ENCODE measurements at regions not wholly inside any gene's neighbourhood (a gene's known extent, or its start where the extent isn't known, plus 50 kb on each side); places are given as distances from the start of the nearest gene placed in this dataset.
"Not testable (repeated sequence)": the region's sequence is repeated elsewhere in the genome, so short reads cannot be mapped to it uniquely, and the experiment has no call there.

- H3K9me3 ChIP-seq (replicated peaks; ENCODE audit: low read length) = no peaks in the 10 kb centered on the region
- H3K4me1 ChIP-seq (ENCODE audit: control insufficient read depth, insufficient read depth, low read length) = no peaks in the 10 kb centered on the region
- H3K36me3 ChIP-seq (ENCODE audit: insufficient read depth, low read length) = no peaks in the 10 kb centered on the region
- H3K4me2 ChIP-seq (ENCODE audit: low read length) = no peak overlapping the region
- no peak overlapping the region for H3K4me3 ChIP-seq (ENCODE audit: low read length)
- no peaks in the 10 kb centered on the region for H3K27me3 ChIP-seq (ENCODE audit: control insufficient read depth, insufficient read depth, low read length)
- no peak overlapping the region for H3K9ac ChIP-seq (ENCODE audit: low read depth, low read length)
Observed at GRCh38 chr10:118442032-118442431, 99.9 kb upstream of the FAM204A start.

DNA sequence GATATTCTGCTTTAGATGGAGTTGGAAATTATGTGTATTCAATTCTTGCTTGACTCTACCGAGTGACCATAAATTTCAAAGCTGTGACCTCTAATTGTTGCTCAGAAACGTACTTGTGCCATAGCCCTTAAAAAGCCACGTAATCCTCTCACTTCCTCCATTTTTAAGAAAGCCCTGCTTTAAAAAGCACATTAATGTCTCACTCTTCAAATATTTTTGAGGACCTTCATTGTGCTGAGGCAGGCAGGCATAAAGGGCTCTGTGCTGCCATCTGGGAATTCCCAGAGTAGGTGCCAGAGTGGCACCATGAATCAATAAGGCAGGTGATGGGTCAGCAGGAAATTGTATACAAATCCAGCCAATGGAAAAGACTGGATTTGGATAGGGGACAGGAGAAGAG, 97.7 kb upstream of the FAM204A start:
- no peaks in the 10 kb centered on the region for H3K9me3 ChIP-seq (replicated peaks; ENCODE audit: low read length)
- no peak overlapping the region for H3K4me3 ChIP-seq (ENCODE audit: low read length)
- H3K36me3 ChIP-seq (ENCODE audit: insufficient read depth, low read length) = no peaks in the 10 kb centered on the region
- H3K9ac ChIP-seq (ENCODE audit: low read depth, low read length) = no peak overlapping the region
- no peaks in the 10 kb centered on the region for H3K27me3 ChIP-seq (ENCODE audit: control insufficient read depth, insufficient read depth, low read length)
- H3K4me1 ChIP-seq (ENCODE audit: control insufficient read depth, insufficient read depth, low read length) = no peaks in the 10 kb centered on the region
- no peak overlapping the region for H3K4me2 ChIP-seq (ENCODE audit: low read length)

DNA sequence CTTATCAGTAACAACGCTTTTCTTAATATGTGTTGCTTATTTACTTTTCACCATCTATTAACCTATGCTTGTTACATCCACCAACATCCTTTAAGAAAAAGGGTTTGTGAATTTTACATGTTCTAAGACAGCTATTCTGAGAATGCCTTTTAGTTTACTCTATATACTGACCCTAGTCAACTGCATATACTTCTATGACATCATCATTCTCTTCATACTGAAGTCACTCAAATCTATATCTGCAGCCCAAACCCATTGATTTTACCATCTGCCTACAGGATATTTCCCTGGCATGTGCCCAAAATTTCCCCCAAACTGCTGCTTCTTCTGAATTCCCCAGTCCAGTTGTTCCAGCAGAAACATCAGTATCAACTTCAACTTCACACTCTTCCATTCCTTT, 94.6 kb upstream of the FAM204A start:
- no peaks in the 10 kb centered on the region for H3K36me3 ChIP-seq (ENCODE audit: insufficient read depth, low read length)
- H3K9ac ChIP-seq (ENCODE audit: low read depth, low read length) = no peak overlapping the region
- no peaks in the 10 kb centered on the region for H3K27me3 ChIP-seq (ENCODE audit: control insufficient read depth, insufficient read depth, low read length)
- no peaks in the 10 kb centered on the region for H3K4me1 ChIP-seq (ENCODE audit: control insufficient read depth, insufficient read depth, low read length)
- no peak overlapping the region for H3K4me3 ChIP-seq (ENCODE audit: low read length)
- H3K4me2 ChIP-seq (ENCODE audit: low read length) = no peak overlapping the region
- no peaks in the 10 kb centered on the region for H3K9me3 ChIP-seq (replicated peaks; ENCODE audit: low read length)

DNA sequence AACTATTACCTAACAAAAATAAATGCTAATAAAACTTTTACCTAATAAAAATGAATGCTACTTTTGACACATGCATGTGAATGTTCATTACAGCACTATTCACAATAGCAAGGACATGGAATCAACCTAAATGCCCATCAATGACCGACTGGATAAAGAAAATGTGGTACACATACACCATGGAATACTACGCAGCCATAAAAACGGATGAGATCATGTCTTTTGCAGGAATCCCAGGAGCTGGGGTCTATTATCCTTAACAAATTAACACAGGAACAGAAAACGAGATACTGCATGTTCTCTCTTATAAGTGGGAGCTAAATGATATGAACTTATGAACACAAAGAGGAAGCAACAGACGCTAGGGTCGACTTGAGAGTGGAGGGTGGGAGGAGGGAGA, 88.1 kb upstream of the FAM204A start:
- Histone ChIP-seq H3K4me2 (ENCODE audit: low read length) (no peak overlapping the region), H3K9me3 (replicated peaks; ENCODE audit: low read length) (no peaks in the 10 kb centered on the region), H3K4me1 (ENCODE audit: control insufficient read depth, insufficient read depth, low read length) (no peaks in the 10 kb centered on the region), H3K36me3 (ENCODE audit: insufficient read depth, low read length) (no peaks in the 10 kb centered on the region), H3K4me3 (ENCODE audit: low read length) (no peak overlapping the region), H3K27me3 (ENCODE audit: control insufficient read depth, insufficient read depth, low read length) (peaks cover 7% of the 10 kb centered on the region), H3K9ac (ENCODE audit: low read depth, low read length) (no peak overlapping the region)

DNA sequence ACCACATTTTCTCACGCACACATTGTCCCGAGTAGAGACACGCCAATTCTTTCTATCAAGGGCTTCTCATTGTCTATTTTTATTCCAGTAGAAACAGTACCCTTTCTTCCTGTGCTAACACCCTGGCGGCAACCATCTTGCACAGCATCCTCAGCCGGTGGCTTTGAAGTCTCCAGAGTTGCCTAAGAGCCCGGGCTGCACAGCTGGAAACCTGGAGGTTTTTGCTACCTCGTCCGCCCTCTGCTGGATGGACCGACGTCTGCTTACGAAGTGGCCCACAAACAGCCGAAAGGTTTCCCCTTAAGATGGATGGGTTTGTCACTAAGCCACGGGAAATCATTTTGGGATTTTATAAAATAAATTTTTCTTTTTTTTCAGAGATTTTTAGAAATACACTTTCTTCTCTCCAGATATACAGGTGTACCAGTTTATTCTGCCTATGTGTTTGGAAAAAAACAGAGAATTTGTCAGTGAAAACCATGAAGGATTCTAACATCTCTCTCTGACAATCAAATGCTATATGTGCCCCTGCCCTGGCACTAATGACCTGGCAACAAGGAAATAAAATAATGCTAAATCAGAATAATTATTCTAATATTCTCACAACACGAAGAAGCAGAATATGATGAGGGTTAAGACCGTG, 81.8 kb upstream of the FAM204A start:
- no peak overlapping the region for H3K4me3 ChIP-seq (ENCODE audit: low read length)
- no peaks in the 10 kb centered on the region for H3K36me3 ChIP-seq (ENCODE audit: insufficient read depth, low read length)
- H3K4me2 ChIP-seq (ENCODE audit: low read length) = no peak overlapping the region
- peaks cover 7% of the 10 kb centered on the region for H3K27me3 ChIP-seq (ENCODE audit: control insufficient read depth, insufficient read depth, low read length)
- no peaks in the 10 kb centered on the region for H3K9me3 ChIP-seq (replicated peaks; ENCODE audit: low read length)
- H3K4me1 ChIP-seq (ENCODE audit: control insufficient read depth, insufficient read depth, low read length) = no peaks in the 10 kb centered on the region
- no peak overlapping the region for H3K9ac ChIP-seq (ENCODE audit: low read depth, low read length)

GRCh38 chr10:118422241-118422640, 80.1 kb upstream of the FAM204A start:
- H3K4me1 ChIP-seq (ENCODE audit: control insufficient read depth, insufficient read depth, low read length) = no peaks in the 10 kb centered on the region
- H3K4me3 ChIP-seq (ENCODE audit: low read length) = no peak overlapping the region
- no peak overlapping the region for H3K4me2 ChIP-seq (ENCODE audit: low read length)
- no peaks in the 10 kb centered on the region for H3K9me3 ChIP-seq (replicated peaks; ENCODE audit: low read length)
- no peak overlapping the region for H3K9ac ChIP-seq (ENCODE audit: low read depth, low read length)
- H3K27me3 ChIP-seq (ENCODE audit: control insufficient read depth, insufficient read depth, low read length) = no peaks in the 10 kb centered on the region
- H3K36me3 ChIP-seq (ENCODE audit: insufficient read depth, low read length) = no peaks in the 10 kb centered on the region

DNA sequence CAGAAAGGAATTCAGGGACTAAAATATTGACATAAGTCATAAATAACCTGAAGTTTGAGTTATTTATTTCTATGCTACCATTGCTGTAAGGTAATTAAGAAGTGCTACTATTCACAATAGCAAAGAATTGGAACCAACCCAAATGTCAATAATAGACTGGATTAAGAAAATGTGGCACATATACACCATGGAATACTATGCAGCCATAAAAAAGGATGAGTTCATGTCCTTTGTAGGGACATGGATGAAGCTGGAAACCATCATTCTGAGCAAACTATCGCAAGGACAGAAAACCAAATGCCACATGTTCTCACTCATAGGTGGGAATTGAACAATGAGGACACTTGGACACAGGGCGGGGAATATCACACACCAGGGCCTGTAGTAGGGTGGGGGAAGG, 77.9 kb upstream of the FAM204A start:
- not testable (repeated sequence) for H3K9me3 ChIP-seq (replicated peaks; ENCODE audit: low read length); H3K4me3 ChIP-seq (ENCODE audit: low read length); H3K36me3 ChIP-seq (ENCODE audit: insufficient read depth, low read length); H3K4me2 ChIP-seq (ENCODE audit: low read length); H3K27me3 ChIP-seq (ENCODE audit: control insufficient read depth, insufficient read depth, low read length); H3K4me1 ChIP-seq (ENCODE audit: control insufficient read depth, insufficient read depth, low read length); H3K9ac ChIP-seq (ENCODE audit: low read depth, low read length)

DNA sequence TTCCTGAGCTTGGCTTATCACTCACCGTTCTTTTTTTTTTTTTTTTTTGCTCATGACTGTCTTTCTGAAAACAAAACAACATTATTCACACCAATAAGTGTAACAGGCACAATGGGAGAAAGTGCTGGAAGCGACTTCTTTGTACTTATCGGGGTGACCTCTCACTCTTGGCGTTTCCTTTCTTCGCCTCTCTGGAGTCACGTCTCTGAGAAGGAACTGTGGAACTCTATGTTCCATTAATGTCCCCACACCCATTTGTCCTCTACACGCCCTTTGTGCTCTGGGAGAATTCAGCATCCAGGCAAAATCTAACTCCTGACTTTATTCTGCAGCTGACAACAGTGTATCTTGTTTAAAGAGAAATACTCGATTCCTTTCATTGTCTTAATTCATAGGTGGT, 70.8 kb upstream of the FAM204A start:
- Histone ChIP-seq H3K9me3 (replicated peaks; ENCODE audit: low read length) (no peaks in the 10 kb centered on the region), H3K36me3 (ENCODE audit: insufficient read depth, low read length) (no peaks in the 10 kb centered on the region), H3K4me1 (ENCODE audit: control insufficient read depth, insufficient read depth, low read length) (no peaks in the 10 kb centered on the region), H3K9ac (ENCODE audit: low read depth, low read length) (no peak overlapping the region), H3K27me3 (ENCODE audit: control insufficient read depth, insufficient read depth, low read length) (peaks cover 6% of the 10 kb centered on the region), H3K4me3 (ENCODE audit: low read length) (no peak overlapping the region), H3K4me2 (ENCODE audit: low read length) (no peak overlapping the region)

DNA sequence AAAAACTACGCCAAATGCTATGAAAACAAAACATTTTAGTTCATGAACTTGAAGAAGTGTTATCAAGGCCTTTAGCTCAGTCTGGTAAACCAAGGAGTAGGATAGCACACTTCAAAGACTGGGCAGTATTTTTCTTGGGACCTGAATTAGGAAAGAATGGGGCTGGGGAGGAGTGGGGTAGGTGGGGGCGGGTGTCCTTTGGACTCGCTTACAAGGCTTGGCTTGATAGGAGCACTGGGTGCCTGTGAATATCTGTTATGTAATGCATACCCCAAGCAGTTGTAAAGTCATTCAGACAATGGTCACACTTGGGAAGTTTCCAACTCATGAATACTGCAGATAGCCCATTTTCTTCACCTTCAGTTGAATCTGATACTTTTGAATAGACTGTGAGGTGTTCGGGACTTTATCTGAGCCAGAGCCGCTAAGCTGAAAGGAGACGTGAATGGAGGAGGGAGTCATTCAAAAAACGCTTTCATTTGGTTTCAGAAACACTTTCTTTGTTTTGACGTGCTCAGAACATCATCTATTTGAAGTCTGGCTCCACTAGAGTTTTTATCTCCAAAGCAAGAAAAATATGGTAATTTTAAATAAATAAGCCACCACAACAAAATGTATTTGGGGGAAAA, 70.1 kb upstream of the FAM204A start:
- no peak overlapping the region for H3K4me3 ChIP-seq (ENCODE audit: low read length)
- no peak overlapping the region for H3K4me2 ChIP-seq (ENCODE audit: low read length)
- H3K36me3 ChIP-seq (ENCODE audit: insufficient read depth, low read length) = no peaks in the 10 kb centered on the region
- no peaks in the 10 kb centered on the region for H3K9me3 ChIP-seq (replicated peaks; ENCODE audit: low read length)
- H3K4me1 ChIP-seq (ENCODE audit: control insufficient read depth, insufficient read depth, low read length) = no peaks in the 10 kb centered on the region
- no peak overlapping the region for H3K9ac ChIP-seq (ENCODE audit: low read depth, low read length)
- peaks cover 6% of the 10 kb centered on the region for H3K27me3 ChIP-seq (ENCODE audit: control insufficient read depth, insufficient read depth, low read length)

GRCh38 chr10:118409295-118409694, 67.2 kb upstream of the FAM204A start:
- Histone ChIP-seq H3K27me3 (ENCODE audit: control insufficient read depth, insufficient read depth, low read length) (peaks cover under 1% of the 10 kb centered on the region), H3K4me2 (ENCODE audit: low read length) (no peak overlapping the region), H3K4me1 (ENCODE audit: control insufficient read depth, insufficient read depth, low read length) (no peaks in the 10 kb centered on the region), H3K9me3 (replicated peaks; ENCODE audit: low read length) (no peaks in the 10 kb centered on the region), H3K4me3 (ENCODE audit: low read length) (no peak overlapping the region), H3K9ac (ENCODE audit: low read depth, low read length) (no peak overlapping the region), H3K36me3 (ENCODE audit: insufficient read depth, low read length) (no peaks in the 10 kb centered on the region)

GRCh38 chr10:118408181-118408580, 66.1 kb upstream of the FAM204A start:
- Histone ChIP-seq H3K9ac (ENCODE audit: low read depth, low read length) (no peak overlapping the region), H3K4me3 (ENCODE audit: low read length) (no peak overlapping the region), H3K36me3 (ENCODE audit: insufficient read depth, low read length) (no peaks in the 10 kb centered on the region), H3K4me1 (ENCODE audit: control insufficient read depth, insufficient read depth, low read length) (no peaks in the 10 kb centered on the region), H3K27me3 (ENCODE audit: control insufficient read depth, insufficient read depth, low read length) (no peaks in the 10 kb centered on the region), H3K4me2 (ENCODE audit: low read length) (no peak overlapping the region), H3K9me3 (replicated peaks; ENCODE audit: low read length) (no peaks in the 10 kb centered on the region)

DNA sequence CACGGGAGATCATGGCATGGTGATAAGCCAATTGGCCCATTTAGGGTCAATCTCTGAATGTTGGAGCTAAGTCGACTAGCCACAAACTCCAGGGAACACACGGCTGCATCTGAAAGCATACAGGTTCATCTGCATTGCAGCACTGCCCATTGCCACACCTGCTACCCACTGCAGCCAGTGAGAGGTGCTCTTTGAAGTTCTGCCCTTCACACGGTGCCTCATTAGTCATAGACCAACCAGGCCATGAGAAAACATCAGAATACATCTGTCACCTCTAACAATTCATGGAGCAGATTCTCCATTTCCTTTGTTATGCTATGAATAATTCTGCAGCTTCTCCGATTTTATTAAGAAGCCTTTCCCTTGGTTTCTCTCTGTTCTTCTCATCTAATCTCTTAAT, 65.7 kb upstream of the FAM204A start:
- Histone ChIP-seq H3K9me3 (replicated peaks; ENCODE audit: low read length) (no peaks in the 10 kb centered on the region), H3K27me3 (ENCODE audit: control insufficient read depth, insufficient read depth, low read length) (no peaks in the 10 kb centered on the region), H3K4me3 (ENCODE audit: low read length) (no peak overlapping the region), H3K4me1 (ENCODE audit: control insufficient read depth, insufficient read depth, low read length) (no peaks in the 10 kb centered on the region), H3K4me2 (ENCODE audit: low read length) (no peak overlapping the region), H3K36me3 (ENCODE audit: insufficient read depth, low read length) (no peaks in the 10 kb centered on the region), H3K9ac (ENCODE audit: low read depth, low read length) (no peak overlapping the region)
